ENCODE measurements at regions not wholly inside any gene's neighbourhood (a gene's known extent, or its start where the extent isn't known, plus 50 kb on each side); places are given as distances from the start of the nearest gene placed in this dataset.
A peak's percentile ranks its signal among the peaks of the same experiment; 100 is the strongest.

DNA sequence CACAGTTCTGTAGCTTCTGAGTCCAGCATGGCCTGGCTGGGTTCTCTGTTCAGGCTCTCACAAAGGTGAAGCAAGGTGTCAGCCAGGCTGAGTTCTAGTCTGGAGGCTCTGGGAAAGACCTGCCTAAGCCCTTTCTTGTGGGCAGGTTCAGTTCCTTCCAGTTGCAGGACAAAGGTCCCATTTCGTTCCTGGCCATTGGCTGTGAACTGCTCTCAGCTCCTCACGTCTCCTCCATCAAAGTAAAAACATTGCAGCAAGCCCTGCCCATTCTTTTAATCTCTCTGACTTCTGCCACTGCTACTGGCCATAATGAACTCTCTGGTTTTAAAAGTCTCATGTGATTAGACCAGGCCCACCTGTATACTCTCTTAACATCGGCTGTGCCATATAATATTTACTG lies 61.6 kb upstream of the BARX1 start:
- H3K36me3 ChIP-seq (ENCODE audit: insufficient read depth in 1 of 2, low read depth in 1 of 2) = no peaks in the 10 kb centered on the region
- H3K4me3 ChIP-seq = no peak overlapping the region
- H3K9me3 ChIP-seq = no peaks in the 10 kb centered on the region
- 84 to 88% (median 85%) methylated on average over 3 of the region's 3 CpGs for WGBS, 3 donors
- DNase-seq (no peak), ATAC-seq (no peak)
- H3K27ac ChIP-seq = no peak overlapping the region
- H3K27me3 ChIP-seq (ENCODE audit: insufficient read depth in 3 of 3, low read length in 2 of 3) = no peaks in the 10 kb centered on the region
- H3K4me1 ChIP-seq = no peaks in the 10 kb centered on the region
- intact Hi-C loops (cut with DNase I) = no loop called here
- no peak for TF ChIP-seq CTCF (IDR thresholded peaks at IDR 0.05)

DNA sequence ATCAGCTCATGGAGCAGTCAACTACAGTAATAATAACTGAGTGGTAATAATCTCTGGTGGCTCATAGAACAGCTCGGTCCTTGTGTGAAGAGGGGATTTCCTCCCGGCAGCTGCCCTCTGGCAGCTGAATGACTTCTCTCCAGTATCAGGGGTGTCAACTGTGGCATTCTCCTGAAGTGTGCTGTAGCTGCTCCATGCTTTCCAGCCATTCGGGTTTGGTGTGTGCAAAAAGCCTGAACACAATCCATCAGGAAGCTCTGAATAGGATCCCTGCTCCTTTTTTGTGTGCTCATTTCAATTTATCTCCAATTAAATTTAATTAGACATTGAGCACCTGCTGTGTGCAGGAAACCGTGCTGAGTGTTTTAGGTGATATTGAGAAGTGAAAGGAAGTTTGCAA lies 59.8 kb upstream of the BARX1 start:
- H3K9me3 ChIP-seq = no peaks in the 10 kb centered on the region
- ATAC-seq = no peak
- TF ChIP-seq CTCF (IDR thresholded peaks at IDR 0.05) = no peak
- DNase-seq = no peak
- H3K4me1 ChIP-seq = no peaks in the 10 kb centered on the region
- 28 to 48% (median 35%) methylated on average over 4 of the region's 4 CpGs for WGBS, 3 donors
- H3K27me3 ChIP-seq (ENCODE audit: insufficient read depth in 3 of 3, low read length in 2 of 3) = no peaks in the 10 kb centered on the region
- no peaks in the 10 kb centered on the region for H3K36me3 ChIP-seq (ENCODE audit: insufficient read depth in 1 of 2, low read depth in 1 of 2)
- intact Hi-C loops (cut with DNase I) = loop anchor here in 1 of 2 donors (5.0 kb wide), 1 partner anchor 197 kb away; no protein-coding TSS in a partner anchor
- H3K27ac ChIP-seq = no peak overlapping the region
- H3K4me3 ChIP-seq = no peak overlapping the region

- Histone ChIP-seq H3K4me1 (no peaks in the 10 kb centered on the region), H3K27me3 (ENCODE audit: insufficient read depth in 3 of 3, low read length in 2 of 3) (no peaks in the 10 kb centered on the region), H3K27ac (no peak overlapping the region), H3K9me3 (no peaks in the 10 kb centered on the region), H3K4me3 (no peak overlapping the region), H3K36me3 (ENCODE audit: insufficient read depth in 1 of 2, low read depth in 1 of 2) (no peaks in the 10 kb centered on the region)
- intact Hi-C loops (cut with DNase I) = loop anchor here in 1 of 2 donors (5.0 kb wide), 1 partner anchor 198 kb away; no protein-coding TSS in a partner anchor
- 61 to 71% (median 61%) methylated on average over 1 of the region's 1 CpG for WGBS, 3 donors
- DNase-seq (no peak), ATAC-seq (peak in 2 of 4 donors; percentile 25 to 54)
- TF ChIP-seq CTCF (IDR thresholded peaks at IDR 0.05) = peak; percentile 60
Observed at GRCh38 chr9:94014066-94014654, 59.0 kb upstream of the BARX1 start.

- no peak for TF ChIP-seq CTCF (IDR thresholded peaks at IDR 0.05)
- Histone ChIP-seq H3K36me3 (ENCODE audit: insufficient read depth in 1 of 2, low read depth in 1 of 2) (no peaks in the 10 kb centered on the region), H3K27me3 (ENCODE audit: insufficient read depth in 3 of 3, low read length in 2 of 3) (no peaks in the 10 kb centered on the region), H3K4me3 (no peak overlapping the region), H3K4me1 (no peaks in the 10 kb centered on the region), H3K27ac (no peak overlapping the region), H3K9me3 (no peaks in the 10 kb centered on the region)
- DNase-seq (no peak), ATAC-seq (no peak)
- intact Hi-C loops (cut with DNase I) = loop anchor here in 1 of 2 donors (5.0 kb wide), 1 partner anchor 201 kb away; no protein-coding TSS in a partner anchor
- 39 to 53% (median 48%) methylated on average over 4 of the region's 4 CpGs for WGBS, 3 donors
Observed at GRCh38 chr9:94010980-94011533, 55.9 kb upstream of the BARX1 start.
